Epithelial cell of proximal tubule (primary cell): ENCODE measurements at regions not wholly inside any gene's neighbourhood (a gene's known extent, or its start where the extent isn't known, plus 50 kb on each side); places are given as distances from the start of the nearest gene placed in this dataset.

ENCODE experiments used
- DNase-seq: peaks from one replicate; pipeline ENCODE4 v3.0.0-alpha.2; 2011; ENCODE audit warnings: low read depth
- H3K4me3 ChIP-seq: 2 replicates; pipeline ENCODE4 v1.5.1; 2011; ENCODE audit warnings: low read depth, mild to moderate bottlenecking, low read length
- TF ChIP-seq, protein P1 (sequence below): conservative IDR thresholded peaks from 2 replicates; pipeline ENCODE4 v1.5.1; 2012; ENCODE audit warnings: low read depth, mild to moderate bottlenecking, low read length

- DNase-seq, result no peak
- no peak overlapping the region for H3K4me3 ChIP-seq
- TF ChIP-seq, protein P1, sequence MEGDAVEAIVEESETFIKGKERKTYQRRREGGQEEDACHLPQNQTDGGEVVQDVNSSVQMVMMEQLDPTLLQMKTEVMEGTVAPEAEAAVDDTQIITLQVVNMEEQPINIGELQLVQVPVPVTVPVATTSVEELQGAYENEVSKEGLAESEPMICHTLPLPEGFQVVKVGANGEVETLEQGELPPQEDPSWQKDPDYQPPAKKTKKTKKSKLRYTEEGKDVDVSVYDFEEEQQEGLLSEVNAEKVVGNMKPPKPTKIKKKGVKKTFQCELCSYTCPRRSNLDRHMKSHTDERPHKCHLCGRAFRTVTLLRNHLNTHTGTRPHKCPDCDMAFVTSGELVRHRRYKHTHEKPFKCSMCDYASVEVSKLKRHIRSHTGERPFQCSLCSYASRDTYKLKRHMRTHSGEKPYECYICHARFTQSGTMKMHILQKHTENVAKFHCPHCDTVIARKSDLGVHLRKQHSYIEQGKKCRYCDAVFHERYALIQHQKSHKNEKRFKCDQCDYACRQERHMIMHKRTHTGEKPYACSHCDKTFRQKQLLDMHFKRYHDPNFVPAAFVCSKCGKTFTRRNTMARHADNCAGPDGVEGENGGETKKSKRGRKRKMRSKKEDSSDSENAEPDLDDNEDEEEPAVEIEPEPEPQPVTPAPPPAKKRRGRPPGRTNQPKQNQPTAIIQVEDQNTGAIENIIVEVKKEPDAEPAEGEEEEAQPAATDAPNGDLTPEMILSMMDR, result no peak
Observed at GRCh38 chr5:105503950-105504349, 1941.4 kb upstream of the NUDT12 start.

- no peak overlapping the region for H3K4me3 ChIP-seq
- TF ChIP-seq, protein P1, result no peak
- DNase-seq, result no peak
Observed at GRCh38 chr5:105501315-105501714, 1938.7 kb upstream of the NUDT12 start.

DNA sequence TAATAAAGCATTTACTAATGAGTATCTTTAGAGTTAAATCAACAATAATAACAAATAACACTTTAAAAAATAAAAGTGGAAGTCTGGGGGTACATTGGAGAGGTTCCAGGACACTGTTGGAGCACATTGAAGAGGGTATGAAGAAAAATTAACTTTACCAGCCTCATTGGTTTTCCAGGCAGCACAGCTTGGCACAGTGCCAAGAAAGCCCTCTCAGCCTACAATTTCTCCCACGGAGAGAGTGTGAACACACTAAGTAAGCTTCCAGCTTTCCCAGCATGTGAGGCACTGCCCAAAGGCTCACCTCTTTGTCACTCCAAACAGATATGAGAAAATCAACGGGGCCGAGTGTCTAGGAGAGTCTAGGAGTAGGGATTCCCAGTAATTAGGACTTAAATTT is 1912.8 kb upstream of the NUDT12 start:
- no peak for DNase-seq
- TF ChIP-seq, protein P1, result no peak
- no peak overlapping the region for H3K4me3 ChIP-seq

DNA sequence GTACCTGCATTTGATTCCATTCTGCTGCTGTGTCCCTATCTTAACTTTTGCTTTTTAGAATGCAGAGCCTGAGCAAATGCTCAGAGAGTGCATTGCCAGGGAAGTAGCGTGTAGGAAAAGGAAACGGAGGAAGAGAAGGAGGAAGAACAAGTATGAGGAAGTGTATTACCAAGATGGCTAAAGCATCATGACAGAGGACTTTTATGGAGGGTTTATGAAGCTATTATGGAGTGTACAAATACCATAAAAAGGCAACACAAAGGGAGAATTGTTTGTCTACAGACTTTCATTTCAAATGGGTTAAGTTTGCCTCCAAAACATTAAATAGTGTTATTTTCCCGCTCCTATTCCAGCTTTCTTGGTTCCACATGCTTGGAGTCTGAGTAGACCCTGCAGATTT is 1899.8 kb upstream of the NUDT12 start:
- TF ChIP-seq, protein P1, result no peak
- no peak for DNase-seq
- H3K4me3 ChIP-seq, result no peak overlapping the region

GRCh38 chr5:105460721-105461120 is 1898.1 kb upstream of the NUDT12 start:
- no peak overlapping the region for H3K4me3 ChIP-seq
- TF ChIP-seq, protein P1, result no peak
- no peak for DNase-seq

DNA sequence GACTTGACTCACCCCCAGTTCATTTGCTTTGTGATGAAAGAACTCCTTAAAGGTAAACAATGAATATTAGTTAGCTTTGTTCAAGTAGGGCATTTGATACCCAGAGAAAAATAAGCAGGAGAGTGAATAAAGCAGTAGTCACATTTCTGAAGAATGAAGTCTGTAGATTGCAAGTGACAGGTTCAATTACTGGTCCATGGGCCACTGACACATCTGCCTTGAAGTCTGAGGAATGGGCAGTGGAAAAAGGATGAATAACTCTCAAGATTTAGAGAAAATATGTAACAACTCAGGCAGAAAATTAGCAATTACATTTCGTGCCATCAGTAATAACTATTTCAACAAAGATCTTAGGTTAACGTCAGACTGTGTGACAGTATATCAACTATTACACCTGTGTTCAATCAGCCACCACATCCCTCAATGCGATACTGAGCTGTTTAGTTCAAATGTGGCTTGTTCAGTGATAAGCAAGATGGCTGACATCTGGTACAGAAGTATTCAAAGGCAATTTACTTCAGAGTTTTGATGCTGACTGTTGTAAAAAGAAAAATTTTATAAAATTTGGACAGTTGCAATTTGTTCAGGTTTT is 1890.7 kb upstream of the NUDT12 start:
- TF ChIP-seq, protein P1, result no peak
- no peak for DNase-seq
- H3K4me3 ChIP-seq, result no peak overlapping the region

DNA sequence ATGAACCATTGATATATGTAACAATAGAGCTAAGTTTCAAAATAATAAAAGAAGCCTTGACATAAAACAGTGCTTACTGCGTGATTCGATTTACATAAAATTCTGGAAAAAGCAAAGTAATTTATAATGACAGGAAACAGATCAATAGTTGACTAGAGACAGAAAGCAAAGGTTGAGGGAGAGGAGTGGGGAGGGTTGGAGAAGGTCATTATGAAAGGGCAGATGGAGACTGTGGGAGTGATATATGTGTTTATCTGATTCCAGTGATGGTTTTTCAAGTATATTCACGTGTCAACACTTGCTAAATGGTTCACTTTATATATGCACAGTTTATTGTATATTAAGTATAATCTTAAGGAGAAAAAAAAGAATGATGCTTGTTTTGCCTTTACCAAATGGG is 1885.7 kb upstream of the NUDT12 start:
- H3K4me3 ChIP-seq, result no peak overlapping the region
- TF ChIP-seq, protein P1, result no peak
- no peak for DNase-seq
